A549 (cell line): ENCODE measurements at regions not wholly inside any gene's neighbourhood (a gene's known extent, or its start where the extent isn't known, plus 50 kb on each side); places are given as distances from the start of the nearest gene placed in this dataset.

Experiments
- ATAC-seq, 2 experiments: fragments of 200-7000 bp in 1 of 2; fragments of >200 bp in 1 of 2; cut with Nextera tagmentation in 1 of 2; cut with Tn5 transposase in 1 of 2; 3 replicates each; pipeline versions ENCODE4 v1.8.0 to v1.9.1; 2018 to 2020; ENCODE audit warnings: mild to moderate bottlenecking in 1 of 2, moderate library complexity in 1 of 2
- CTCF ChIA-PET: fragments of 300-600 bp; sonication (Branson Sonifier 250); formaldehyde crosslinking; extraction: SDS; loops from one replicate; lab custom pipeline; 2021; ENCODE audit warnings: antibody characterized with exemption, inconsistent platforms; lab: Yijun Ruan, JAX
- POLR2A ChIA-PET: fragments of 350-600 bp; formaldehyde crosslinking; extraction: SDS; loops from one replicate; lab custom pipeline; 2021; ENCODE audit warnings: antibody characterized with exemption, inconsistent platforms; lab: Yijun Ruan, JAX
- DNase-seq, 2 experiments: peaks; one replicate each; pipeline versions ENCODE4 v3.0.0 to v3.0.0-alpha.2; 2011 to 2016; ENCODE audit warnings: low read depth in 1 of 2, low spot score in 1 of 2
- FAIRE-seq: peaks from 2 replicates; lab custom pipeline; 2011; peaks lifted over from hg19 to GRCh38; lab: Jason Lieb, UNC
- H3K27ac ChIP-seq, 2 experiments: fragments of >200 bp; sonication (Bioruptor Twin); formaldehyde crosslinking; 3 replicates each; pipeline ENCODE4 v1.5.1; 2016 to 2017
- H3K4me1 ChIP-seq: fragments of >200 bp; sonication (Bioruptor Twin); formaldehyde crosslinking; 3 replicates; pipeline ENCODE4 v1.6.1; 2016
- H3K4me2 ChIP-seq: fragments of >200 bp; sonication (Bioruptor Twin); formaldehyde crosslinking; 3 replicates; pipeline ENCODE4 v1.6.1; 2016
- H3K4me3 ChIP-seq: fragments of >200 bp; sonication (Bioruptor Twin); formaldehyde crosslinking; 3 replicates; pipeline ENCODE4 v1.5.1; 2016
- H3K9me3 ChIP-seq: fragments of >200 bp; sonication (Bioruptor Twin); formaldehyde crosslinking; 3 replicates; pipeline ENCODE4 v1.6.1; 2016
- CBX8 ChIP-seq: fragments of 200-600 bp; sonication (generic); IDR thresholded peaks from 2 replicates; pipeline ENCODE4 v1.6.1; 2016
- CHD4 ChIP-seq: fragments of 200-600 bp; sonication (generic); IDR thresholded peaks from 2 replicates; pipeline ENCODE4 v1.6.1; 2016; ENCODE audit warnings: antibody characterized with exemption, mild to moderate bottlenecking, borderline replicate concordance
- EHMT2 ChIP-seq: fragments of 200-600 bp; sonication (generic); IDR thresholded peaks from 2 replicates; pipeline ENCODE4 v1.6.1; 2016; ENCODE audit warnings: antibody characterized with exemption, low read depth, mild to moderate bottlenecking, moderate library complexity
- EP300 ChIP-seq, 2 experiments: fragments of >200 bp; sonication (Bioruptor Twin); formaldehyde crosslinking; IDR thresholded peaks; 2 replicates in 1 of 2; 3 replicates in 1 of 2; pipeline ENCODE4 v1.6.1; 2016 to 2017
- FOSL2 ChIP-seq, 2 experiments: fragments of 450-650 bp in 1 of 2; fragments of >200 bp in 1 of 2; sonication (Bioruptor Twin) in 1 of 2; formaldehyde crosslinking; IDR thresholded peaks; 2 replicates each; pipeline versions ENCODE4 v1.5.0 to v1.6.1; 2016 to 2020; ENCODE audit warnings: mild to moderate bottlenecking in 1 of 2, moderate library complexity in 1 of 2
- FOXS1 ChIP-seq: fragments of 250-450 bp; sonication (Bioruptor Pico); IDR thresholded peaks from 2 replicates; pipeline ENCODE4 v1.5.0; 2020; ENCODE audit warnings: mild to moderate bottlenecking, moderate library complexity
- HOXB5 ChIP-seq: fragments of 250-450 bp; sonication (Bioruptor Pico); IDR thresholded peaks from 2 replicates; pipeline ENCODE4 v1.5.0; 2020; ENCODE audit warnings: mild to moderate bottlenecking, moderate library complexity
- JUN ChIP-seq, 2 experiments: fragments of >200 bp; sonication (Bioruptor Twin); formaldehyde crosslinking; IDR thresholded peaks; 2 replicates in 1 of 2; 3 replicates in 1 of 2; pipeline ENCODE4 v1.6.1; 2016 to 2017
- MAZ ChIP-seq: fragments of 150-350 bp; IDR thresholded peaks from 2 replicates; pipeline ENCODE4 v1.6.1; 2014; ENCODE audit warnings: antibody characterized with exemption, low read depth, low read length, borderline replicate concordance
- MYC ChIP-seq: IDR thresholded peaks from 2 replicates; pipeline ENCODE4 v1.6.1; 2012; ENCODE audit warnings: mild to moderate bottlenecking, inconsistent platforms, low read length, improper control_type of control experiment, borderline replicate concordance
- NFE2L2 ChIP-seq: fragments of 150-350 bp; conservative IDR thresholded peaks from 2 replicates; pipeline ENCODE4 v1.6.1; 2014; ENCODE audit warnings: low read length
- NR3C1 ChIP-seq: fragments of >200 bp; sonication (Bioruptor Twin); formaldehyde crosslinking; IDR thresholded peaks from 3 replicates; pipeline ENCODE4 v1.6.1; 2017
- PBX3 ChIP-seq: IDR thresholded peaks from 2 replicates; pipeline ENCODE4 v1.6.1; 2012
- REST ChIP-seq: fragments of 200-600 bp; sonication (generic); IDR thresholded peaks from 2 replicates; pipeline ENCODE4 v1.6.1; 2016; ENCODE audit warnings: antibody characterized with exemption, mild to moderate bottlenecking, moderate library complexity
- SMC3 ChIP-seq: fragments of >200 bp; sonication (Bioruptor Twin); formaldehyde crosslinking; IDR thresholded peaks from 3 replicates; pipeline ENCODE4 v1.6.1; 2018; ENCODE audit warnings: inconsistent platforms
- TP53 ChIP-seq: fragments of 250-450 bp; sonication (Bioruptor Pico); IDR thresholded peaks from 2 replicates; pipeline ENCODE4 v1.5.0; 2021; ENCODE audit warnings: mild to moderate bottlenecking, moderate library complexity
- ZNF302 ChIP-seq: fragments of 250-450 bp; sonication (Bioruptor Pico); IDR thresholded peaks from 2 replicates; pipeline ENCODE4 v1.9.0; 2021; ENCODE audit warnings: inconsistent platforms, mild to moderate bottlenecking, moderate library complexity
- WGBS: methylation state at CpG from one replicate; pipeline ENCODE4 v1.1.6; 2017; ENCODE audit errors: missing lambda C conversion rate; 5-methylcytosine and 5-hydroxymethylcytosine counted together

GRCh38 chr6:15088904-15089568 is 156.8 kb upstream of the JARID2 start (continued):
- TF ChIP-seq REST (no peak), FOSL2 (IDR thresholded peaks at IDR 0.05) (no peak), FOSL2 (CRISPR knock-in tag; IDR thresholded peaks at IDR 0.05) (no peak), TP53 (CRISPR knock-in tag) (no peak), CBX8 (no peak)

GRCh38 chr6:15089569-15090144 is 156.2 kb upstream of the JARID2 start:
- no peak for FAIRE-seq
- no peak for TF ChIP-seq FOXS1 (CRISPR knock-in tag)
- no peak for TF ChIP-seq NR3C1
- TF ChIP-seq HOXB5 (CRISPR knock-in tag): no peak
- no peak for TF ChIP-seq SMC3
- TF ChIP-seq CHD4: no peak
- TF ChIP-seq EHMT2: no peak
- TF ChIP-seq MAZ: no peak
- CTCF ChIA-PET: no interaction called here
- ATAC-seq: no peak
- Histone ChIP-seq H3K27ac (no peak overlapping the region), H3K9me3 (no peaks in the 10 kb centered on the region), H3K4me2 (no peak overlapping the region), H3K4me1 (no peaks in the 10 kb centered on the region), H3K4me3 (no peak overlapping the region)
- POLR2A ChIA-PET: no interaction called here
- DNase-seq: no peak
- 72% methylated on average over 10 of the region's 10 CpGs for WGBS

GRCh38 chr6:15090145-15090579 is 155.7 kb upstream of the JARID2 start:
- Histone ChIP-seq H3K27ac (no peak overlapping the region), H3K4me3 (no peak overlapping the region), H3K9me3 (no peaks in the 10 kb centered on the region), H3K4me2 (no peak overlapping the region), H3K4me1 (no peaks in the 10 kb centered on the region)
- ChIA-PET CTCF (no interaction called here), POLR2A (no interaction called here)
- DNase-seq: no peak
- TF ChIP-seq PBX3 (no peak), JUN (IDR thresholded peaks at IDR 0.05) (no peak), MYC (no peak), ZNF302 (CRISPR knock-in tag) (no peak), HOXB5 (CRISPR knock-in tag) (no peak), TP53 (CRISPR knock-in tag) (no peak), NFE2L2 (no peak), EP300 (IDR thresholded peaks at IDR 0.05) (no peak)
- ATAC-seq: no peak
- no peak for FAIRE-seq
- WGBS: 63% methylated on average over 7 of the region's 7 CpGs
